ENCODE measurements at regions not wholly inside any gene's neighbourhood (a gene's known extent, or its start where the extent isn't known, plus 50 kb on each side); places are given as distances from the start of the nearest gene placed in this dataset.

GRCh38 chr1:194857413-194857812 is 1671.0 kb upstream of the B3GALT2 start:
- TF ChIP-seq CHD2 (IDR thresholded peaks at IDR 0.05; ENCODE audit: low read depth, low read length) (no peak), ZBTB34 (CRISPR knock-in tag; IDR thresholded peaks at IDR 0.05) (no peak), CTCF (IDR thresholded peaks at IDR 0.05 in 2 of 3, conservative IDR thresholded peaks at IDR 0.05 in 1 of 3; ENCODE audit: insufficient read depth in 2 of 3, low read depth in 1 of 3, low read length in 3 of 3) (no peak), ATF7 (IDR thresholded peaks at IDR 0.05) (no peak), KLF13 (tag; IDR thresholded peaks at IDR 0.05; ENCODE audit: borderline replicate concordance, low read depth) (no peak), NR1H2 (CRISPR knock-in tag; IDR thresholded peaks at IDR 0.05) (no peak), REST (IDR thresholded peaks at IDR 0.05; ENCODE audit: borderline replicate concordance) (no peak), REST (CRISPR knock-in tag; IDR thresholded peaks at IDR 0.05; ENCODE audit: low read depth) (no peak), MAX (CRISPR knock-in tag; IDR thresholded peaks at IDR 0.05) (no peak), JUND (IDR thresholded peaks at IDR 0.05; ENCODE audit: borderline replicate concordance, low read depth, low read length) (no peak), JUND (tag; IDR thresholded peaks at IDR 0.05; ENCODE audit: borderline replicate concordance, low read depth, low read length) (no peak), ZNF274 (IDR thresholded peaks at IDR 0.05; ENCODE audit: borderline replicate concordance, low read depth, low read length) (no peak), ETS1 (conservative IDR thresholded peaks at IDR 0.05; ENCODE audit: control insufficient read depth, low read depth, low read length) (no peak), ZFPM2 (CRISPR knock-in tag; IDR thresholded peaks at IDR 0.05) (no peak)

All from K562 (cell line).